ENCODE measurements at regions not wholly inside any gene's neighbourhood (a gene's known extent, or its start where the extent isn't known, plus 50 kb on each side); places are given as distances from the start of the nearest gene placed in this dataset.

DNA sequence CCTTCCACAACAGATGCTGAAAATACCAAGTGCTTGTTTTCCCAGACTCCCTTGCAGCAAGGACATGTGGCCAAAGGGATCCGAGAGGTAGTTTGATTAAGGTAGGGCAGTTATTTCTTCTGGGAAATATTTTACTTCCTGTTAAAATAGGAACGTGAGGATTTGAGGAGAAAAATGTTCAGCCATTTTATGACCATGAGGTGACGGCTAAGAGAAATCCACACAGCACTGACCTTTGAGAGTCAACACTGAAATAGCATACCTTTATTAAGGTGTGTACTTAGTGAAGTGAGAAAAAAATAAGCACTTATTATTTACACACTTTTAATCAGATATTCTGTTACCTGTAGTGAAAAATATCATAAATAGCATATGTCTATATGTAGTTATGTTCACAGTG is 133.9 kb downstream of the PPP1R3A start:
- no peak overlapping the region for H3K4me3 ChIP-seq (replicated peaks in 1 of 3; ENCODE audit: low read depth in 2 of 3, low read length in 3 of 3)
- no peak overlapping the region for H3K4me2 ChIP-seq (replicated peaks; ENCODE audit: extremely low read depth, low read length, poor library complexity, severe bottlenecking)
- no peaks in the 10 kb centered on the region for H3K27me3 ChIP-seq (ENCODE audit: control insufficient read depth in 2 of 2, insufficient read depth in 2 of 2, low read length in 2 of 2)
- peaks cover 0 to 5% (median 0%) of the 10 kb centered on the region in 7 donors for H3K9me3 Mint-ChIP-seq
- H3K79me2 ChIP-seq (ENCODE audit: insufficient read depth, low read length), result no peaks in the 10 kb centered on the region
- peaks cover 5% of the 10 kb centered on the region for H3K4me1 Mint-ChIP-seq
- no CpG with 5 or more reads among the region's 3 CpGs for WGBS (ENCODE audit: insufficient coverage)
- no peaks in the 10 kb centered on the region for H3K27me3 Mint-ChIP-seq (ENCODE audit: low read depth in 3 of 3)
- peaks cover 0 to 4% of the 10 kb centered on the region in 2 donors for H3K4me1 ChIP-seq (ENCODE audit: control insufficient read depth in 1 of 2, insufficient read depth in 2 of 2, low read length in 2 of 2)
- no peak overlapping the region for H3K4me3 Mint-ChIP-seq
- H2AFZ ChIP-seq (ENCODE audit: insufficient read depth, low read depth, low read length, poor library complexity, severe bottlenecking), result no peak overlapping the region
- intact Hi-C loops (cut with micrococcal nuclease), result no loop called here
- no peak for DNase-seq
- no peak overlapping the region for H3K27ac ChIP-seq (ENCODE audit: low read depth in 1 of 2, low read length in 2 of 2)
- no peaks in the 10 kb centered on the region for H4K20me1 ChIP-seq (ENCODE audit: insufficient read depth, low read length)
- no peak overlapping the region for H3K9ac ChIP-seq (ENCODE audit: insufficient read depth, low read length, poor library complexity, severe bottlenecking)
- H3K36me3 ChIP-seq (replicated peaks in 1 of 2; ENCODE audit: control insufficient read depth in 1 of 2, insufficient read depth in 2 of 2, low read length in 2 of 2), result no peaks in the 10 kb centered on the region
- TF ChIP-seq, protein P1, sequence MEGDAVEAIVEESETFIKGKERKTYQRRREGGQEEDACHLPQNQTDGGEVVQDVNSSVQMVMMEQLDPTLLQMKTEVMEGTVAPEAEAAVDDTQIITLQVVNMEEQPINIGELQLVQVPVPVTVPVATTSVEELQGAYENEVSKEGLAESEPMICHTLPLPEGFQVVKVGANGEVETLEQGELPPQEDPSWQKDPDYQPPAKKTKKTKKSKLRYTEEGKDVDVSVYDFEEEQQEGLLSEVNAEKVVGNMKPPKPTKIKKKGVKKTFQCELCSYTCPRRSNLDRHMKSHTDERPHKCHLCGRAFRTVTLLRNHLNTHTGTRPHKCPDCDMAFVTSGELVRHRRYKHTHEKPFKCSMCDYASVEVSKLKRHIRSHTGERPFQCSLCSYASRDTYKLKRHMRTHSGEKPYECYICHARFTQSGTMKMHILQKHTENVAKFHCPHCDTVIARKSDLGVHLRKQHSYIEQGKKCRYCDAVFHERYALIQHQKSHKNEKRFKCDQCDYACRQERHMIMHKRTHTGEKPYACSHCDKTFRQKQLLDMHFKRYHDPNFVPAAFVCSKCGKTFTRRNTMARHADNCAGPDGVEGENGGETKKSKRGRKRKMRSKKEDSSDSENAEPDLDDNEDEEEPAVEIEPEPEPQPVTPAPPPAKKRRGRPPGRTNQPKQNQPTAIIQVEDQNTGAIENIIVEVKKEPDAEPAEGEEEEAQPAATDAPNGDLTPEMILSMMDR (IDR thresholded peaks at IDR 0.05), result no peak
- peaks cover 0 to 4% of the 10 kb centered on the region in 2 donors for H3K9me3 ChIP-seq (replicated peaks in 1 of 2; ENCODE audit: control insufficient read depth in 1 of 2, insufficient read depth in 1 of 2, low read length in 2 of 2)
- H3K36me3 Mint-ChIP-seq, result no peaks in the 10 kb centered on the region
- H3K27ac Mint-ChIP-seq, result no peak overlapping the region

DNA sequence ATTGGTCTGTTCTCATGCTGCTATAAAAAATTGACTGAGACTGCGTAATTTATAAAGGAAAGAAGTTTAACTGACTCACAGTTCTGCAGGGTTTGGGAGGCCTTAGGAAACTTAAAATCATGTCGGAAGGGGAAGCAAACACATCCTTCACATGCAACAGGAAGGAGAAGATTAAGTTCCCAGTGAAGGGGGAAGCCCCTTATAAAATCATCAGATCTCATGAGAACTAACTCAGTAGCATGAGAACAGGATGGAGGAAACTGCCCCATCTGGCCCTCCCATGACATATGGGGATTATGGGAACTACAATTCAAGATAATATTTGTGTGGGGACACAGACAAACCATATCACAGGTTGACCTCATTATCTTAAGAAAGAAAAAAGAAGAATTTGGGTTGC is 134.5 kb downstream of the PPP1R3A start:
- TF ChIP-seq, protein P1 (IDR thresholded peaks at IDR 0.05), result no peak
- Histone ChIP-seq H3K36me3 (replicated peaks in 1 of 2; ENCODE audit: control insufficient read depth in 1 of 2, insufficient read depth in 2 of 2, low read length in 2 of 2) (no peaks in the 10 kb centered on the region), H3K4me2 (replicated peaks; ENCODE audit: extremely low read depth, low read length, poor library complexity, severe bottlenecking) (no peak overlapping the region), H3K79me2 (ENCODE audit: insufficient read depth, low read length) (no peaks in the 10 kb centered on the region), H3K27me3 (ENCODE audit: control insufficient read depth in 2 of 2, insufficient read depth in 2 of 2, low read length in 2 of 2) (no peaks in the 10 kb centered on the region), H3K27ac (ENCODE audit: low read depth in 1 of 2, low read length in 2 of 2) (no peak overlapping the region), H3K9ac (ENCODE audit: insufficient read depth, low read length, poor library complexity, severe bottlenecking) (no peak overlapping the region), H2AFZ (ENCODE audit: insufficient read depth, low read depth, low read length, poor library complexity, severe bottlenecking) (no peak overlapping the region), H3K9me3 (replicated peaks in 1 of 2; ENCODE audit: control insufficient read depth in 1 of 2, insufficient read depth in 1 of 2, low read length in 2 of 2) (peaks cover 0 to 4% of the 10 kb centered on the region in 2 donors), H3K4me3 (replicated peaks in 1 of 3; ENCODE audit: low read depth in 2 of 3, low read length in 3 of 3) (no peak overlapping the region), H4K20me1 (ENCODE audit: insufficient read depth, low read length) (no peaks in the 10 kb centered on the region), H3K4me1 (ENCODE audit: control insufficient read depth in 1 of 2, insufficient read depth in 2 of 2, low read length in 2 of 2) (peaks cover 0 to 4% of the 10 kb centered on the region in 2 donors)
- WGBS (ENCODE audit: insufficient coverage), result 14% methylated on average over 1 of the region's 2 CpGs
- Mint-ChIP-seq H3K4me3 (no peak overlapping the region), H3K36me3 (no peaks in the 10 kb centered on the region), H3K27me3 (ENCODE audit: low read depth in 3 of 3) (no peaks in the 10 kb centered on the region), H3K4me1 (peaks cover 5% of the 10 kb centered on the region), H3K27ac (no peak overlapping the region), H3K9me3 (peaks cover 0 to 5% (median 0%) of the 10 kb centered on the region in 7 donors)
- intact Hi-C loops (cut with micrococcal nuclease), result no loop called here
- DNase-seq, result peak; percentile 37 to 86 (median 43)

Measured in CD14-positive monocyte (primary cell).